Stimulated activated CD8-positive, alpha-beta memory T cell treated with anti-CD3 and anti-CD28 coated beads, Interleukin-7, amount 100 ng/mL, for 48 hours (primary cell): ENCODE measurements at regions not wholly inside any gene's neighbourhood (a gene's known extent, or its start where the extent isn't known, plus 50 kb on each side); places are given as distances from the start of the nearest gene placed in this dataset.
"Not testable (repeated sequence)": the region's sequence is repeated elsewhere in the genome, so short reads cannot be mapped to it uniquely, and the experiment has no call there.

ENCODE experiments used
- DNase-seq, 2 donors: peaks; one replicate each; pipeline ENCODE4 v3.0.0-alpha.2; 2020; ENCODE audit warnings: low read depth in 1 of 2; ENCODE audit errors: extremely low read depth in 1 of 2

DNA sequence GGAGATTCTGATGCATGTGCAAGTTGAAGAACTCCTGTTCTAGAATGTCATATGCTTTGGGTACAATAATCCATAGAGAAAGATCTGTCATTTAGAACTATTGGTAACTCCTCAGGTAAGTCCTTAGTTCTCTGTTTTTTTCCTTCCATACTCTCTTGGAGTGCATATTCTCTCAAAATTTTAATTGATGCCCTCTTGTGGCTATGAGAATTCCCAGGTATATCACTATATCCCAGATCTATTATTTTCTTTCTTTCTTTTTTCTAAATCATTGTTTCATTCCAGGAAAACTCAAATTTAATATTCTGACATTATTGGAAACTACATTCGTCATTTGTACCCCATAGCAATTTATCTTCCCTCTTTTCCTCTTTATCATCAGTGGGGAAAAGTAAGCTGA is 485.4 kb downstream of the KLF5 start:
- DNase-seq: no peak

DNA sequence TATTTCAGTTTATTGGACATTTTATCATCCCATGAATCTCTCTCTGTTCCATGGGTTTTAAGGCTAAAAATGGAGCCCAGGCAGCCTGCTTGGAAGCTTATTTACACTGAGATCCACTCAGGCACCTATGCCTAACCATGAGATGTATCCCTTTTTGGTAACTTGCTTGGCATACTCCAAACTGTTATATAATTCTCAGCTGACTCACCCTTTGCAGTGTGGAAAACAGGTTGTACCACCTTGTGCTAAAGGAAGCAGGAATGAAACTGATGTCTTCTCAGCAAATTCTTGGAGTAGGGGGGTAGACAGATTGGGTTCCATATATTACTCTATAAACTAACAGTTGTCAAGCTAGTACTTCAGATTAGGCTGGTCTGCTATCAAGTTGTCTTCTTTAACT is 483.6 kb downstream of the KLF5 start:
- no peak for DNase-seq

DNA sequence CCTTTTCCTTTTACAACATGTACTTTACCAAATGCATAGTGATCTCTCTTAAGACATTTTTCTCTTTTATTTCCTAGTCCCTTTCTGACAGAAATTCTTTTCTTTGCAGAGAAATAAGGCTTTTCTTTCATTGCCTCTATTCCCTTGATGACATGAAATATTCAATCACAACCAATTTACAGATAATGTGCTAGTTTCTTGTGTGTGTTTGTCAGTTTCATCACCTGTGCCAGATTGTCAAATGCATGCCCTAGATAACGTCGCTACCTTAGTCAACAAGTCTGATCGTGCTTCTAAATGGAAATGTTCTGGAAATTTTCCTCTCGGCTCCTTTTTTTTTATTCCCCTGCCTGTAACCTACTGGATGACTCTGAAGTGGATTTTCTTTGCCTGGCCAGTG is 478.1 kb downstream of the KLF5 start:
- DNase-seq: no peak

DNA sequence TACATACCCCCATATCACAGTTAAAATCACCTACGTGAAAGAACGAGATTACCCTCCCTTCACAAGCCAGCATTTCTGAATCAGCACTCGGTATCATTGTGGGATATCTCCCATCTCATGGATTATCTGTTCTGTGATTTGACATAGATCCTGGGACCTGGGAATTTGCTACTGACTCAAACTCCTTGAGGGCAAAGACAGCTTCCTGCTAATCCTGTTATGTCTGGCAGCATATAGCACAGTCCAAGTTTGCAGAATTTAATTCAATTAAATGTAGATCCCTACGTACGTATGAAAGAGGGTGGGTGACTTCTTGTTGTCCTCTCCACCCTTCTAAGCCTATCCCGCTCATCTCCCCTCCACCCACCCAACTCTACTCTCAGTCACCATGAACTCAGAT is 476.5 kb downstream of the KLF5 start:
- no peak for DNase-seq

DNA sequence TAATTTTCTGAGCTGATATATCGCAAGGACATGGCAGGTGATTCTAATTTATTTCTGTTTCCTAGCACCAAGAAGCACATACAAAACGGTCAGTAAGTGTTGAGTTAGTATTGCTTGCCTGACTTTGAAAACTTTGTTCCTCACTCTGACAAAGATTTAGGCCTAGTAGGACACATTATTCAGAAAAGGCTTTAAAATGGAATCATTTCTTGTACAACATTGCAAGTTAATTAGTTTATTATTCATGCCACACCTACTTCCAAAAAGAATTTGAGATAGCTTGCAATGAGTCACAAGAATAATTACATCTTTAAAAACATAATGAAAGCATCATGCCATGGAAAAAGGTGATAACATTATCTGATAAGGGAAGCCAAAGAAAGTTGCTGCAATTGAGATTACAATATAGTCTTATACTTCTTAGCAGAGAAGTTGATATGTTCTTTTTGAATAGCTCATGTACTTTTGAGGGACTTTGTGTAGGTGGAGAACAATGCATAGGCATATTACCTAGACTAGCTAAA is 474.2 kb downstream of the KLF5 start:
- DNase-seq: no peak

DNA sequence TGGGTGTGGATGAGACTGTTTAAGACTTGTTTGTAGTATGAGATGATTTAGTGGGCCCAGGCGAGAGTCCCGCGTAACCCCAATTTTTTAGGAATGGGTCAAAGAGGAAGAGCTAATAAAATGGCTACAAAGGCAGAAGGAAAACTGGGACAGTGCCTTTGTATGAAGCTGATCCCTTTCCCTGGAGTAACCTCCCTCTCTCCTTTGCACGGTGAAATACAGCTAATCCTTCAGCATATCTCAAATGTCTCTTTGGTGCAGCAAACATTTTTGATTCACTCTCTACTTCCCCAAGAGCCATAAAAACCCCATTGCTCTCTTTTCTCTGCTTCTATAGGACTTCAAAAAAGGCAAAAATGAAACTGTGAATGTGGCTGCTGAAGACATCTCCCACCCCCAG is 473.8 kb downstream of the KLF5 start:
- no peak for DNase-seq

DNA sequence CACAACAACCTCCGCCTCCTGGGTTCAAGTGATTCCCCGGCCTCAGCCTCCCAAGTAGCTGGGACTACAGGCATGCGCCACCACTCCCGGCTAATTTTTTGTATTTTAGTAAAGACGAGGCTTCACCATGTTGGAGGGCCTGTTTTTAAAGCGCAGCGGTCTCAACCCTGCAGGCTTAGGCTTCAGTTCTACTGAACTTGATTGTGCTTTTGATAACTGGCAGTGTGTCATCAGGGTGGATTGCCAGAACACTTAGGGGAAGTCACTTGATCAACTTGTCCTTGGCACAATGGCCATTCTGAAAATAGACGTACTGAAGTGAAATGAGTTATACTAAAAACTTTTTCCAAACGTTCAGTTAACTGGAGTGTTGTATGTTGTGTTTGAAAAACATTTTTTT is 472.2 kb downstream of the KLF5 start:
- no peak for DNase-seq

DNA sequence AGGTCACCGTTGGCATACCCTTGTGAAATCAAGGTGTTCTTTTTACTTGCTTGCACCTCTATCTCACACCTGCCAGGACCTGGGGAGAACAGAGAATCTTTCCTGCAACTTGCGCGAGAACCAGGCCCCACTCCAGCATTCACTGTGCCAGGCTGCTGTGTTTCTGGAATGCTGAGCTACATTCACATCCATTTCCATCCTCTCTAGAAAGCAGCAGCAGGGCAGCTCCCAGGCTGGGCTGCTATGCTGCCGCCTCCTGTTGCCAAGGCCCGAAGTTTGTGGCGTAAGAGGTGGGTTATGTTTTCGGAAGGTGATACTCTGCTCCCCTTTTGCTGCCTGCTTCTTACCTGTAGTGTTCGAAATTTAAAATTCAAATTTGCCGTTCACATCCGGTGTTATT is 464.1 kb downstream of the KLF5 start:
- DNase-seq: no peak

DNA sequence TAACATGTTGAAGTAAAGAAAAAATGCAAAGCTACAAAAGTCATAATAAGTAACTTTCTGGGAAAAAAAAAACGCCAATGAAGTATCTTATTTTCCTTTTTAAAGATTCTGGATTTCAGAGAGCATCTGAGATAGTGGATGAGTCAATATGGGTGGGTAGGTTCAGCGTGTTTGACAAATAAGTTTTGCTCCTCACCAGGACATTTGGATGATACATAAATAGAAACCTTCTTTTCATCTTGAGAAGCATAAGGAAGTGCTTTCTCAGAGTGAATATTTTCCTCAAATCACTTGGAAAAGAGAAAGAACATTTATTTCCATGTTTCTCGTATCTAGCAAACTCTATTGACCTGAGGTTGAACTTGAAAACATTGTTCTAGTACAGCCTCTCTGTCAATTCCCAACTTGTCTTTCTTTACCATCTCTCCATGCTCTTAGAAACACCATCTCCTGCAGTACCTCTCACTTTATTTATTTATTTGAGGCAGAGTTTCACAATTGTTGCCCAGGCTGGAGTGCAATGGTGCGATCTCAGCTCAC is 463.2 kb downstream of the KLF5 start:
- no peak for DNase-seq

DNA sequence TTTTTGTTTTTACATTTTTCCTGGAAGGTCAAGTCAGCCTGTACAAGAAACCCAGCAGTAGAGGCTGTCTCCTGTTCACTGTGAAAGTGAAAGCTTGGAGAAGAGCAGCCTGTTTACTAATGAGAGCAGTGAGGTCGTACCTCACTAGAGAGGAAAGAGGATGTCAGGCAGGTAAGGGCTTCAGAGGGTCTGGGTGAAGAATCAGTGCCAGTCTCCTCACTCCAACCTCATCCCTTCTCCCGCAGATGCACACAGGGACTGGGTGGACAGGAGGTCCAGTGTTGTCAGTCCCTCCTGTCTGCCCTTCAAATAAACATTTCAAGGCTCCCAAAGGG is 462.5 kb downstream of the KLF5 start:
- DNase-seq: no peak

DNA sequence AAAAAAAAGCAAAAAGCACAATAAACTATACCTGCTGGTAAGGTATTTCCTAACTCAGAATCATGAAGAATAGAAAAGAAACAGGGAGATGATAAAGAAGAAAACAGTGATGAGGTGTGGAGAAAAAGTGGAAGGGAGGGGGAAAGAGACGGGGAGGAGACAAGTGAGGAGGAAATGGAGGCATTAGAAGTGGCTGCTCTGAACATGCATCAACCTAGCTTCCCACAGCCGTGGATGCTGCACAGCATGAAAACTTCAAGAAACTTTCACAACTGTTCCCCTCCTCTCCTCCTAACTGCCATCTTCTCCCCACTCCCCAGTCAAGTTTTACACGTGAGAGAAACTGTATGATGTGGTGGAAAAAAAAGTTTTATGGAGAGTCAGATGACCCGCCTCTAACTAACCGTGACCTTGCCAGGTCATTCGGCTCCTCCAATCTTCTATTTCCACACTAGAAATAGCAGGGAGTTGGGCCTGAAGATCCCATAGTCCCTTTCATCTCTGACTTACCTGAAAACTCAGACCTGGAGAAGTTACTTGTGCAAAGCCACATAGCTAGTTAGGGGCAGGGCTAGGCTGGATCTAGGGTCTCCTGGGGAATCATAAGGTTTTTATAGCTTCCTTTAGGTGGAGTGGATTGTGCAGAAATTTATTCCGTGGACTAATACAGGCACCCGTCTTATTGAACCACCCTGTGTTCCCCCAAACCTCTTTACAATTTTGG is 461.9 kb downstream of the KLF5 start:
- no peak for DNase-seq

DNA sequence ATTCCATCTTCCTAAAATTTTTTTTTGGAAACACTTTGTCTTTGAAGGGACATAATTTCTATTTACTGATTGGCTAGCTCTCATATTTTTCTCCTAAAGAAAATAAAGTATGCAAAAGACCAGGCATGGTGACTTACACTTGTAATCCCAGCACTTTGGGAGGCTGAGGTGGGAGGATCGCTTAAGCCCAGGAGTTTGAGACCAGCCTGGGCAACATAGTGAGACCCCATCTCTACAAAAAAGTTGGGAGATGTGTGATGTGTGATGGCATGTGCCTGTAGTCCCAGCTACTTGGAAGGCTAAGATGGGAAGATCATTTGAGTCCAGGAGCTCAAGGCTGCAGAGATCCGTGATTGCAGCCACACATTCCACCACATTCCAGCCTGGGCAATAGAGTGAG is 461.3 kb downstream of the KLF5 start:
- DNase-seq: not testable (repeated sequence)

DNA sequence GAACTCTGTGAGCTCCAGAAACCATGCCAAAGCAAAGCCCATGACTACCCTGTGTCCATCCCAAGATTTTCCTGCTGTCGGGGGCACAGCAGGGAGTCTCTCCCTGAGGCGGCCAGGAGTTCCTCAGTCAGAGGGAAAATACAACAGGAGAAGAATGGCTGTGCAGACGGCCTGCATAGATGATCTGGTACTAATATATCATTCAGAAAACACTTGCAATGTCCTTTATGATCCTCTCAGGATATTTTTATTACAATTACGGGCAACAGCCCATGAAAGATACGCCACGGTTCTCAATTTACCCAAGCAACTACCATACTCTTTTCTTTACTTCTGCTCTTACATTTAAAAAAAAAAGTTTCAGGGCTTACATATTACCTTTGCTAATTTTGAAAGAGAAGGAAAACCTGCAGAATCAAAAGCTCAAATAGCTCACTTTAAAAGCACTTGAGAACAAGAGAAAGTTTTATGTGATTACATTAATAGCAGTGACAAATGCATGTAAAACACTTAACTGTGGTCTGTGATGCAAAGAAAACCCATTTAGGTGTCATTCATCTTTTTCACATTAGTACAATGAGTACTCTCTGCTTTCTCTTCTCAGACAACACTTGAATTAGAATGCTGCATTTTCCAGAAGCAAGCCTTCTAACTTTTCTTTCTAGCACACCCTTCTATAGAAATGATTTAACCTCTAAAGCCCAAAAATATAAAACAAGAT is 460.8 kb downstream of the KLF5 start:
- DNase-seq: no peak

DNA sequence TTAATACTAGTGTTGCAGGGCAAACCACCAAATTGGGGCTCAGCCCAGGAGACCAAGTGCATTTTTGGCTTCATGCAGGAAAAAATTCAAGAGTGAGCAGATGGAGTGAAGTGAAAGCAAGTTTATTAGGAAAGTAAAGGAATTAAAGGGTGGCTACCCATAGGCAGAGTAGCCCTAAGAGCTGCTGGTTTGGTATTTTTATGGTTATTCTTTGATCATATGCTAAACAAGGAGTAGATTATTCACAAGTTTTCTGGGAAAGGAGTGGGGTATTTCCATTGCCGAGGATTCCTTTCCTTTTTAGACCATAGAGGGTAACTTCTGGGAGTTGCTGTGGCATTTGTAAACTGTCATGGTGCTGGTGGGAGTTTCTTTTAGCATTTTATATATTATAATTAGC is 459.0 kb downstream of the KLF5 start:
- DNase-seq: no peak

DNA sequence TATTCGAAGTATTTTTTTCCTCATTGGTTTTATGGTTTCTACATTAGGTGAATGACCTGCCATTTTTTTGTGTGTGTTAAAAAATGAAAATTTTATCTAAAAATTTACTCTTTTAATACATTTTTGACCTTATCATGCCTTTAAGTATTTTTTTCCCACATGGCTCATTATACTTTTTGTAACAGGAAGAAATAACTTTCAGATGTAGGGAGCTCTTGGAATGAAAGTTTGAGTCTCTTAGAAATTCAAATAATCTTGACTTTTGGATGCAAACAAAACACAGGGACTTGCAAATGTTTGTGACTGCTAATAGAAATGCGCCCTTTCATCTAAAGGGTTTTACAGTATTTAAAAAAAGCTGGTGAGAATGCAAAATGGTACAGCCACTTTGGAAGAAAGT is 457.9 kb downstream of the KLF5 start:
- no peak for DNase-seq

DNA sequence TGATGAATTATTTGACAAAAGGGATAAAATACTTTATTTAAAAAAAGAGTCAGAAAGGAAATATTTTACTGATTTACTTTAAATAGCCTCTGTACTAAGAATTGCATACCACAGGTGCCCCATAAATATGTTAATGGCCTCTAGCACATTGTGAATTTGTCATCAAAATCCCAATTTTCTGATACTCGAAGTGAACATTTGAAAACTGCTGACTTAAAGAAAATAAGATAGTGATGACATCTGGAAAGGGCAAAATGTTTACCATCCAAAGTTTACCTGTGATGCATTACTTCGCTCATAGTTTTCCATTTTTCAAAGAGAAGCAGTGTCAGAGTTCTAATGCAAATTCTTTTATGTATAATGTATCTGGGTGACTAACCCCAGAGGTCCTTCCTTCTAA is 455.4 kb downstream of the KLF5 start:
- DNase-seq: no peak

DNA sequence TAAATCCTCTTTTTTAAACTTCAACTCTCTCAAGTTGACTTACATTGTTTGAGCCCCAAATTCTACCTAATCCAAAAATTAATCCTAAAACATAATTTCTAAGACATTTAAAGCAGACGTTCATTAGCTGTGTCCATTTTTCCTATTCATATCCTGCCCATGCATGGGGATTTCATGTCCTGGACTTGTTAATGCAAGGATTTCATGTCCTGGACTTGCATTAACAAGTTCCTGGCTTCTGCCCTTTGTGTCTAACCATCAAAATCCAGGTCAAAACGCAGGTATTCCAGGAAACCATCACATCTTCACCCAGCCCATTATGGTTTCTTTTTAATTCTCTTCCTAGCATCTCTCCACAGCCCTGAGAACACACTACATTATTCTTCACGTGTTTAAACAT is 454.9 kb downstream of the KLF5 start:
- no peak for DNase-seq

DNA sequence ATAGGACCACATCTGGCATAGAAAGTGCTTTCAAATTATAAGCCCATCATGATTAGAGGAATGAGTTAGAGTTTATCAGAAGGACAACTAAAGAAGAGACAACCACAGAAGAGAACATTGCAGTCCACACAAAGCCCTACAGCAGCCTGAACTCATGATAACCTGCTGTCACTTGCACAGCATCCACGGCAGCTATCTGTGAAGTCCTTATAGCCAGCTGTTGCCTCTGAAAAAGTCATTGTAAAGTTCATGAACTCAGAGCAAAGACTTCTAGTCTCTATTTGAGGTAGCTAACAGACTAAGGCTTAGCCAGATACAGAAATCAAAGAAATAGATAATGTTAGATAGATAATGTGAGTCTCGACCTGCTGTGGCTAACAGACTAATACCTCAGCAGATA is 450.0 kb downstream of the KLF5 start:
- DNase-seq: no peak

DNA sequence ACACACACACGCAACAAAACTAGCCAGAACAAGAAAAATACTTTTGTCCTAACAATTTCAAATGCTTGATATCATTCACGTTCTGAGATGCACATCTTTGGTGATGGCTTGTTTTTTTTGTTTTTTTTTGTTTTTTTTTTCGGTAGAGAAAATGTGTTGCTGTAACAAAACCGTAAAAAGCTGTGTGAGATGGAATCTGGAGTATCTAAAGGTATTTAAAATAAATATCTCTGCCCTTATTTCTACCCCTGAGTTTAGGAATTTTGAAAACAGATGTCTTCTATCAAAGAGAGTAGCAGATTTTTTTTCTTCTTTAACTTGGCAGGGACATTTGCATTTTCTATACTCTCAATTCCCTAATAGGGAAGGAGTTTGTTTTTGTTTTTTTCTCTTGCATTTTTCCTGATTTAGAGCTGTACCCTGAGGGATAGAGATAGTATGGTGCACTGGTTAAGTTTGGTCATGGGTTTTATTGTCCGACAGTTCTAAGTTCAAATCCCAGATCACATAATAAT is 446.6 kb downstream of the KLF5 start:
- DNase-seq: no peak

DNA sequence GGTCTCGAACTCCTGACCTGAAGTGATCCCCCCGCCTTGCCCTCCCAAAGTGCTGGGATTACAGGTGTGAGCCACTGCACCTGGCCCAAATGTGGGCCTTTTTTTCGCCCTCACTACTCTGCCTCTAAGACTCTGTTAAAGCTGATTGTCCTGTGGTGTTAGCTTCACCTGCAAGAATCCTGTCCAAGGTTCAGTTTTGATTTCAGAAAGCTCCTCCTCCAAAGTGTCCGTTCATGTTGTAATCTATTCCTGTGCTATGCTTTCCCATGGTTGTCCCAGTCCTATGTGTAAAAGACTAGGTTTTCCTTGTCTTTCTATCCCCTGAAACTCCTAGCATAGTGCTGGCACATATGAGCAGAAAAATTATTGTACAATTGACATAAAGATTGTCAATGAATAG is 440.9 kb downstream of the KLF5 start:
- no peak for DNase-seq

DNA sequence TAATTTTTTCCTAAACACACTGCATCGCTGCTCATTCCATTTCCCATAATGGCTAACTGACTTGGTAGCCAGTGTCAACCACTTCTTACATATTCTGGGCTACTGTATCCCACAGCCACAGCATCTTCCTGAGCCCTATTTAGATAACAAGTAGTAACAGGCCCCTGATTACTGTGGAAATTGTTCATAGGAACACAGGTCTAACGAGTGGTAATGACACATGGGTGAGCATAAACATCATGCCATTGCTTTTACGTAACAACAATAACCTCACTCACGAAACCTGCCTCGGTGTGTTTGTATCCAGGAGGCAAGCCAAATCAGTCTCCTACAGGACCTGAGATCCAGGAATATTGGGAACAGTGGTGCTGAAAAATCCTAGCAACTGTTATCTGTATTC is 438.6 kb downstream of the KLF5 start:
- DNase-seq: no peak

DNA sequence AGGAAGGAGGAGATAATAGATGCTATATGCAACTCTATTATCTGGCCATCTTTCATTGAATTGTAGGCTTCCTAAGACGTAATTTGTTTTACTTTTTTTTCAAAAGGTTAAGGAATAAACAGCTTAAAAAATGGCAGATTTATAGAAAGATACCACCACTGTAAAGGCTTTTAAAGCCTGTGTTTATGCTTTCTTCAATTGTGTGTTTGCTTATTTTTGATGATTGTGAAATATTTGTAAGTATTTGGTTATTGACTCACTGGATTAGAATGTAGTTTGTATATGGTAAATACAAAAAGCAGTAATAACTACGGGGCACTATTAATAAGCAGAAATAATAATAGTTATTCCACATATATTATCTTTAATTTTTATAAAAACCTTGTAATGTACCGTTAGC is 437.9 kb downstream of the KLF5 start:
- DNase-seq: no peak
